ENCODE measurements at regions not wholly inside any gene's neighbourhood (a gene's known extent, or its start where the extent isn't known, plus 50 kb on each side); places are given as distances from the start of the nearest gene placed in this dataset.
"Not testable (repeated sequence)": the region's sequence is repeated elsewhere in the genome, so short reads cannot be mapped to it uniquely, and the experiment has no call there.

- no peak for DNase-seq
These were observed 71.2 kb upstream of the FSIP2 start for GRCh38 chr2:185667452-185667851.

- no peak for DNase-seq
These were observed 69.9 kb upstream of the FSIP2 start for GRCh38 chr2:185668710-185669109.

DNA sequence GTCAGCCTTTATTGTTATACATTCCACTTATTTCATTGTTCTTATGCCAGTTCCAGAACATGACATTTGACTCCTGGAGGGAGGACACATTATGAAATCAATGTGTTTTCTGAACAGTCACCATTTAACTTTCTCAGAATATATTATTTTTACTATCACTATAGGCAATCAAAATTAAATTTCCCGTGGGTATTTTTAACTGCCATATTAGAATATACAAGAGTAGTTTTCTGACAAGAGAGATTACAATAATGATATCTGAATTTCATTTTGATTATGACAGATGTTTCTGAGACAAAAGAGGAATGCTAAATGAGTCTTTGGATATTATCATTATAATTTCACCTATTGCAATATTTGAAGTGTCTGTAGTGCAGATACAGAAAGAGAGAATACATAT, 64.4 kb upstream of the FSIP2 start:
- no peak for DNase-seq

GRCh38 chr2:185676316-185676715, 62.3 kb upstream of the FSIP2 start:
- DNase-seq: no peak

DNA sequence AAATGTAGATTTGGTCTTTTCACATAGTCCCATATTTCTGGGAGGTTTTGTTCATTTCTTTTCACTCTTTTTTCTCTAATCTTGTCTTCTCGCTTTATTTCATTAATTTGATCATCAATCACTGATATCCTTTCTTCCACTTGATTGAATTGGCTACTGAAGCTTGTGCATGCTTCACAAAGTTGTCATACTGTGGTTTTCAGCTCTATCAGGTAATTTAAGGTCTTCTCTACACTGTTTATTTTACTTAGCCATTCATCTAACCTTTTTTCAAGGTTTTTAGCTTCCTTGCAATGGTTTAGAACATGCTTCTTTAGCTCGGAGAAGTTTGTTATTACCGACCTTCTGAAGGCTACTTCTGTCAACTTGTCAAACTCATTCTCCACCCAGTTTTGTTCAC, 51.6 kb upstream of the FSIP2 start:
- not testable (repeated sequence) for DNase-seq

DNA sequence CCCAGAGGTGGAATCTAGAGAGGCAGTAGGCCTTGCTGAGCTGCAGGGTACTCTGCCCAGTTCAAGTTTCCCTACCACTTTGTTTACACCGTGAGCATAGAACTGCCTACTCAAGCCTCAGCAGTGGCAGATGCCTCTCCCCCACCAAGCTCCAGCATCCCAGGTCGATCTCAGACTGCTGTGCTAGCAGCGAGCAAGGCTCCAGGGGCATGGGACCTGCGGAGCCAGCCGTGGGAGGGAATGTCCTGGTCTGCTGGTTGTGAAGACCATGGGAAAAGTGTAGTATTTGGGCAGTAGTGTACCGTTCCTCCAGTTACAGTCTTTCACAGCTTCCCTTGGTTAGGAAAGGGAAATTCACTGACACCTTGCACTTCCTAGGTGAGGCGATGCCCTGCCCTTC, 50.6 kb upstream of the FSIP2 start:
- no peak for DNase-seq
